MM.1S (cell line): ENCODE measurements at regions not wholly inside any gene's neighbourhood (a gene's known extent, or its start where the extent isn't known, plus 50 kb on each side); places are given as distances from the start of the nearest gene placed in this dataset.

Experiments
- CTCF ChIP-seq: fragments of 300-600 bp; sonication (generic); IDR thresholded peaks from 2 replicates; pipeline ENCODE4 v1.5.1; 2016; ENCODE audit warnings: antibody characterized with exemption, low read length, mixed read lengths
- EZH2 ChIP-seq: fragments of 300-600 bp; sonication (generic); optimal IDR thresholded peaks from 2 replicates; pipeline ENCODE3; 2017; ENCODE audit warnings: low read depth, mild to moderate bottlenecking, antibody characterized with exemption, low read length, mixed read lengths

- TF ChIP-seq CTCF (no peak), EZH2 (no peak)
Measured at GRCh38 chrX:35244796-35245508, 302.4 kb downstream of the FAM47B start.
